ENCODE measurements at regions not wholly inside any gene's neighbourhood (a gene's known extent, or its start where the extent isn't known, plus 50 kb on each side); places are given as distances from the start of the nearest gene placed in this dataset.
"Not testable (repeated sequence)": the region's sequence is repeated elsewhere in the genome, so short reads cannot be mapped to it uniquely, and the experiment has no call there.

DNA sequence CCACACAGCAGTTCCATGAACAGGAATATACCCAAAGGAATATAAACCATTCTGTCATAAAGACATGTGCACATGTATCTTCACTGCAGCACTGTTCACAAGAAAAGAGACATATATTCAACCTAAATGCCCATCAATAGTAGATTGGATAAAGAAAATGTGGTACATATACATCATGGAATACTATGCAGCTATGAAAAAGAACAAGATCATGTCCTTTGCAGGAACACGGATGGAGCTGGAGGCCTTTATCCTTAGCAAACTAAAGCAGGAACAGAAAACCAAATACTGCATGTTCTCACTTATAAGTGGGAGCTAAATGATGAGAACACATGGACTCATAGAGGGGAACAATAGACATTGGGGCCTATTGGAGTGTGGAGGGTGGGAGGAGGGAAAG lies 95.4 kb downstream of the MFAP3L start:
- not testable (repeated sequence) for TF ChIP-seq EP300 (IDR thresholded peaks at IDR 0.05; ENCODE audit: borderline replicate concordance in 1 of 2, control insufficient read depth in 1 of 2, low read depth in 2 of 2, low read length in 2 of 2); POLR2A (IDR thresholded peaks at IDR 0.05; ENCODE audit: low read depth, low read length); RELA (IDR thresholded peaks at IDR 0.05; ENCODE audit: borderline replicate concordance, partially characterized antibody); YY1 (IDR thresholded peaks at IDR 0.05; ENCODE audit: low read depth, low read length); EZH2 (IDR thresholded peaks at IDR 0.05; ENCODE audit: borderline replicate concordance, control insufficient read depth, low read depth, low read length); ESRRA (IDR thresholded peaks at IDR 0.05; ENCODE audit: low read length); JUND (IDR thresholded peaks at IDR 0.05; ENCODE audit: low read depth, low read length); CBFB (IDR thresholded peaks at IDR 0.05; ENCODE audit: low read depth); CEBPB (IDR thresholded peaks at IDR 0.05; ENCODE audit: borderline replicate concordance in 1 of 2, low read depth in 2 of 2, low read length in 2 of 2); CBX5 (IDR thresholded peaks at IDR 0.05; ENCODE audit: low read depth); TCF12 (IDR thresholded peaks at IDR 0.05; ENCODE audit: low read depth, low read length)
- TF ChIP-seq, protein P1, sequence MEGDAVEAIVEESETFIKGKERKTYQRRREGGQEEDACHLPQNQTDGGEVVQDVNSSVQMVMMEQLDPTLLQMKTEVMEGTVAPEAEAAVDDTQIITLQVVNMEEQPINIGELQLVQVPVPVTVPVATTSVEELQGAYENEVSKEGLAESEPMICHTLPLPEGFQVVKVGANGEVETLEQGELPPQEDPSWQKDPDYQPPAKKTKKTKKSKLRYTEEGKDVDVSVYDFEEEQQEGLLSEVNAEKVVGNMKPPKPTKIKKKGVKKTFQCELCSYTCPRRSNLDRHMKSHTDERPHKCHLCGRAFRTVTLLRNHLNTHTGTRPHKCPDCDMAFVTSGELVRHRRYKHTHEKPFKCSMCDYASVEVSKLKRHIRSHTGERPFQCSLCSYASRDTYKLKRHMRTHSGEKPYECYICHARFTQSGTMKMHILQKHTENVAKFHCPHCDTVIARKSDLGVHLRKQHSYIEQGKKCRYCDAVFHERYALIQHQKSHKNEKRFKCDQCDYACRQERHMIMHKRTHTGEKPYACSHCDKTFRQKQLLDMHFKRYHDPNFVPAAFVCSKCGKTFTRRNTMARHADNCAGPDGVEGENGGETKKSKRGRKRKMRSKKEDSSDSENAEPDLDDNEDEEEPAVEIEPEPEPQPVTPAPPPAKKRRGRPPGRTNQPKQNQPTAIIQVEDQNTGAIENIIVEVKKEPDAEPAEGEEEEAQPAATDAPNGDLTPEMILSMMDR (IDR thresholded peaks at IDR 0.05 in 2 of 3, conservative IDR thresholded peaks at IDR 0.05 in 1 of 3; ENCODE audit: control insufficient read depth in 2 of 3, extremely low read depth in 1 of 3, insufficient read depth in 1 of 3, low read depth in 3 of 3, low read length in 3 of 3): not testable (repeated sequence)
- TF ChIP-seq, protein P2, sequence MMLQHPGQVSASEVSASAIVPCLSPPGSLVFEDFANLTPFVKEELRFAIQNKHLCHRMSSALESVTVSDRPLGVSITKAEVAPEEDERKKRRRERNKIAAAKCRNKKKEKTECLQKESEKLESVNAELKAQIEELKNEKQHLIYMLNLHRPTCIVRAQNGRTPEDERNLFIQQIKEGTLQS (IDR thresholded peaks at IDR 0.05; ENCODE audit: borderline replicate concordance, extremely low read depth, low read depth, low read length): not testable (repeated sequence)

Measured in GM12878 (cell line).